Pulmonary artery endothelial cell (primary cell): ENCODE measurements at regions not wholly inside any gene's neighbourhood (a gene's known extent, or its start where the extent isn't known, plus 50 kb on each side); places are given as distances from the start of the nearest gene placed in this dataset.
"Not testable (repeated sequence)": the region's sequence is repeated elsewhere in the genome, so short reads cannot be mapped to it uniquely, and the experiment has no call there.

Experiments used
- DNase-seq: peaks from one replicate; pipeline ENCODE4 v3.0.0-alpha.2; 2011; ENCODE audit warnings: low read depth, low spot score

DNA sequence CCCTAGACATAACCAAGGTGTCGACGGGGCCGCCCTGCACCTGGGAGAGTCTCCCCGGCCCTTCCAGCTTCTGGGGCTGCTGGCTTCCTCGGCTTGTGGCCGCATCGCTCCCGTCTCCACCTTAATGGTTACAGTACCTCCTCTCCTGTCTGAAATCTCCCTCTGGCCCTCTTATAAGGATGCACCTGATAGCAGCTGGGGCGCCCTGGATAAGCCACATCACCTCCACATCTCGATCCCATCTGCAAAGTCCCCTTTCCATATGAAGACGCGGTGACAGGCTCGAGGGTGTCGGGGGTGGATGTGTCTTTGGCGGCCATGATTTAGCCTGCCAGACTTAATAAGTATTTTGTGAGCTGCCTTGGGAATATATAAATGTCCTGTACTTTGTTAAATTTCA is 169.0 kb downstream of the NPIPB11 start:
- not testable (repeated sequence) for DNase-seq

DNA sequence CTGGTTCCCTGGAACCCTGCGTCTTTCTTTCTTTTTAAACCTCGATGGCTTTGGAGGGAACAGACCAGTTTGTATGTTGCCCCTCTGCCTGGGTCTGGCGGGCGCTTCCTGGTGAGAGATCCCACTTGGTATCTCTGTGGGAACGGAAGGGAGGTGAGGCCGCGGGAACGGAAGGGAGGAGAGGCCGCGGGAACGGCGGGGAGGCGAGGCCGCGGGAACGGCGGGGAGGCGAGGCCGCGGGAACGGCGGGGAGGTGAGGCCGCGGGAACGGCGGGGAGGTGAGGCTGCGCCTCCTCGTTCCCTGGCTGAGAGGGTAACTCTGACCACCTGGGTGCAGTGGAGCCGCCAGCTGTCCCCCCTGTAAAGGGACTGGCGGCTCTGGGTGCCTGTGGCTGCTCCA is 169.5 kb downstream of the NPIPB11 start:
- not testable (repeated sequence) for DNase-seq

- DNase-seq, result not testable (repeated sequence)
Measured at GRCh38 chr16:29235836-29236370, 170.6 kb downstream of the NPIPB11 start.

DNA sequence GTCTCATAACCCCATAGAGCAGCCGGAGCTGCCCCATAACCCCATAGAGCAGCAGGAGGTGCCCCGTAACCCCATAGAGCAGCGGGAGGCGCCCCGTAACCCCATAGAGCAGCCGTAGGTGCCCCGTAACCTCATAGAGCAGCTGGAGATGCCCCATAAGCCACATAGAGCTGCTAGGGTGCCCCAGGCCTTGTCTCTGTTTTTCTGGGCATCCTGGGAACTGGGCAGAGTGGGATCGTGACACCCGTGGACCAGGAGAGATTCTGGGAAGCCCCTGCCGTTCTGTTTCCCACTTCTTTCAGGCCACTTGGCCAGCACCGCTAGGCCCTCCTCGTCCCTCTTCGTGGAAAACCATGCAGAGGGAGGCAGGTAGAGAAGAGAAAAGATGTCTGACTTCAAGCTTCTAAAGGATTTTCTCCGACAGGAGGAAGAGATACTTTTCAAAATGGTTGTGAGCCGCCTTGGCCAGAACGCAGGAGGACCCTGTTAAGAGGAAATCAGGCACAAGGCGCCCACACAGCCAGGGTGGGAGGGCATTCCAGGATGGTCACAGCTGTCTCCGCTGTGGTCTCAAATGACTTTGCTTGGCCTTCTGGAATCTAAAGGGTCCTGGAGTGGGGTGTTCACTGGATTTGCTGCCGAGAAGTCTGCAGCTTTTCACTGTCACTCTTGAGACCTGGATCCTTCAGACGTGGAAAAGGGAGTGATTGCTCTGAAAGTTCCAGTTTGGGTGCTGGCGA is 171.8 kb downstream of the NPIPB11 start:
- not testable (repeated sequence) for DNase-seq

DNA sequence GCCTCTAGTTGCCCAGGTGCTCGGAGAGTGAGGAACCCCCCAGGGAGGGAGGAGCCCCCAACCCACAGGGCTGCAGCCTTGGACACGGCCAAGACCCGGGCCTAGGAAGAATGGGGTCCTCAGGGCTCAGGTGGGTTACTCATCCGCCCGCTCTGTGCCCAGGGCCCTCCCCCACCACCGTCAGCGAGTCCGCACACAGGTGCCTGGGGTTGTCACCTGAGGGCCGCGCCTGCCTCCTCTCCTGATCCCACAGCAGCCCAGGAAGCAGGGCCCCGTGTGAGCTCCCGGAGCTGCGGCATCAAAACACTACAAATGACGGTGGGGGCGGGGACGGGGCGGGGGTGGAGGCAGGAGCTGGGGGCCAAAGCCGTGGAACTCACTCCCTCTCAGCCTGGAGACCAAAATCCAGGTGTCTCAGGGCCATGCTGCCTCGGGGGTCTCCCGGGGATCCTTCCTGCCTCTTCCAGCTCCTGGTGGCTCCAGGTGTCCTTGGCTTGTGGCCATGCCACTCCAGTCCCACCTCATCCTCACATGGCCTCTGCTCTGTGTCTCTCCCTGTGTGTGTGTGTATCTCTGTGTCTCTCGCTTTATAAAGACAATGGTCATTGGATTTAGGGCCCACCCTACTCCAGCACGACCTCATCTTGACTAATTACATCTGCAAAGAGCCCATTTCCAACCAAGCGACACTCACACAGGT is 172.7 kb downstream of the NPIPB11 start:
- not testable (repeated sequence) for DNase-seq

DNA sequence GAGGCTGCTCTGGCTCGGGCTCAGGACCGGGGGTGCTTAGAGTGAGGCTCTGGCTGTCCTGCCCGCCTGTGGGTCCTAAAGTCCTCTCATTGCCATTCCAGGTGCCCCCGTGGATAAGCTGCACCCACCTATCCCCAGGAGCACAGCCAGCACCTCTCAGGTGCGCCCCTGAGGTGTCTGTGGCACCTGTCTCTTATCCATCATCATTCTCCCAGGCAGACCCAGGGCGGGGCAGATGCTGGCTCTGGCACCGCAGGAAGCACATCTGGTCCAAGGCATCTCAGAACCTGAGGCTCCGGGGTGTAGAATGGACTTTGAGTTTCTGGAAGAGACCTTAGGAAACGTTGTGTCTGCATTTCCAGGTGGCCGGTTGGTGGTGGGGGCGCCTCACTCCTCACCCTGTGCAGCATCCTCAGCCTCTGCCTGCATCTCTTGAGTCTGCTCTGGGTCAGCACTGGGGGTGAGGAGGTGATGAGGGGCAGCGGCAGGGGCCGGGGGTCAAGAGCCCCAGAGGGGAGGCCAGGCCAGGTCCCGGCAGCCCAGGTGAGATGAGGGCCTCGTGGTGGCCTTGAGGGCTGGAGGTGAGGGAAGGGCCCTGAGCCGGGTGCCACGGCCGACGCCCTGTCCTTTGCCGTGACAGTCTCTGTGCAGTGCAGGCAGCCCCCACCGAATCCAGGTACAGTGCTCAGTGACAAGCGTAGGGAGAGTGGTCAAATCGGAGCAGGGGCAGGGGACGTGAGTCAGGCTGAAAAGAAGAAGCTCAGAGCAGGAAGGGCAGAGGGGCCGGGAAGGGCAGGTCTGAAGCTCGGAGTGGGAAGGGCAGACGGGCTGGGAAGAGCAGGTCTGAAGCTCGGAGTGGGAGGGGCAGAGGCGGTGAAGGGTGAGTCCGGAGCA is 173.5 kb downstream of the NPIPB11 start:
- no peak for DNase-seq

DNA sequence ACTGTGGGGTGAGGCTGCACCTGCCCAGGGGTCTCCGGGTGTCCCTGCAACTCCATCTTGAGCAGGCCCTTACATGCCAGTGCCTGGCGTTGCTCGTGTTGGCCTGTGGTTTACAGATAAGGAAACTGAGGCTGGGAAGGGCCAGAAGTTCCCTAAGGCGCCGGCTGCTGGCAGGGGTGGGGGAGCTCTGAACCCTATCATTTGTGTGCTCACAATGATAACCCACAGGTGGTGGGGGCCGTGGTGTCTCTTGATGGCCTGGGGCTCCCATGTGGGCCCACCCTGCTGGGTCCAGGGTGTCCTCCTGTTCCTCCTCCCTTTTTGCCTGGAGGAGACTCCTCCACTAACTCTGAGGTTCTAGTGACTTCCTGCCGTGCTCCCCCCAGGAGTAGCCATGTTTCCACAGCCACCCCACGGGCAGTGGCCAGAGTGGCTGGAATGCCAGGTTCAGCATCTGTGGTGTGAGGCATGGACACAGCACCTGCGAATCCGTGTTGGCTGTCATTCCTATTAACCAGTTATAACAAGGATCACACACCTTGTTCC is 174.3 kb downstream of the NPIPB11 start:
- DNase-seq, result not testable (repeated sequence)

DNA sequence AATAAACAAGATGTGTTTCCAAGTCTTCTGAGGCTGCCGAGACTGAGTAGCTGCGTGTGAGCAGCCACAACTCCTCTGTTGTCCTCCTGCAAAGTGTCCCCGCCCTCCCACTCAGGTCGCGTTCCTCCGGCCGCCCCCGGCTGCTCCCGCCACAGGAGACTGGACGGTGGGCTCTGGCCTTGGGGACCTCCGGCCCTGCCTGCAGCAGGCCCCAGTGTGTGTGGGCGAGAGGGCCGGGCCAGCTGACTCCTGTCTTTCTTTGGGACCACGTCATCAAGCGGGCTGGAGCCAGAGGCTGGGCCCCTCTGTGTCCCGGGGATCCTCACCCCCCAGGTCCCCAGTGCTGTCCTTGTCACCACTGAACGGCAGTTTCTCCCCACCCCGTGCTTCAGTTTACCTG is 175.3 kb downstream of the NPIPB11 start:
- no peak for DNase-seq

GRCh38 chr16:29230671-29231096 is 175.8 kb downstream of the NPIPB11 start:
- no peak for DNase-seq

DNA sequence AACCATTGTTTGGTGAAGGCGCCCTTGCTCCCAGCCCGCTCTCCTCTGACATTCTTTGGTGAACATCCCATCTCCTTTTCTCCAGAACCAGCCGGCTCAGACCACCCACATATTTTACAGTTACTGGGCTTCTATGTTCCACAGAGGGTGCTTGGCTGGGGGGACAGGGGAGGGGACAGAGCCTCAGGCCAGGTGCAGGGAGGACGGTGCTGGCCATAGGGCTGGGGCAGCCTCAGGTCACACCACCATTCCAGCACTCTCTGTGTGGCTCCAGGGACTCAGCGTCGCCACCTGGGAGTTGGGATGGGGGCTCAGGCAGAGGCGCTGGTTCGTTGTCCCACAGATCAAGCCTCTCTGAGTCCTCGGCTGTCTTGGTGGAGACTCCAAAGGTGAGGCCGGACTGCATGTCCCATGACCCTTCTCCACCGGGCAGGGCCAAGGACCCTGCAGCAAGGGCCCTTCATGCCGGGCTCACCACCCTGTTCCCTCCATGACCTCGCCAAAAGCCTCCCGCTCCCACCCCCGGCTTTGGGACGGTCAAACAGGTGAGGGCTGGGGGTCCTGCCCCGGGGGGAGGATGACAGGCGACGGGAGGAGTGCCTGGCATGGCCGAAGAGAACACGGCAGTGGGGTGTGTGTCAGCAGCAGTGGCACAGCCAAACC is 176.4 kb downstream of the NPIPB11 start:
- DNase-seq, result not testable (repeated sequence)

DNA sequence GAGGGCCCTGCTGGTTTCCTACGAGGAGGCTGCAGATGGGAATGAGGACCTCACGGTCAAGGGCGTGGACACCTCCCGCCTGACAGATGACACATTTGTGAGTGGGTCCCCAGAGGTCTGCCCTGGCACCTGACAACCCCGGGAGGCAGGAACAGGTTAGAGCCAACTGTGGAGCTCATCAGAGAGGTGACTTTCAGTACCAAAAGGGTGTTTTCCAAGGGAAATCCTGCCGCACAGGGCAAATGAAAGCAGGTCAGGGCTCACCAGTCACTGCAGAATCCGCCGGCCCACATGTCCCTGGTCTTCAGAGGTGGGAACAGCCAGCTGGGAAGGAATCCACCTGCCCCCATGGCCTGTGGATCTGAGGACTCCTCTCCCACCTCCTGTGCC is 176.9 kb downstream of the NPIPB11 start:
- not testable (repeated sequence) for DNase-seq

- not testable (repeated sequence) for DNase-seq
Measured at GRCh38 chr16:29228664-29229611, 177.6 kb downstream of the NPIPB11 start.

- DNase-seq, result not testable (repeated sequence)
Measured at GRCh38 chr16:29227751-29228663, 178.5 kb downstream of the NPIPB11 start.

- DNase-seq, result no peak
Measured at GRCh38 chr16:29226782-29227181, 179.7 kb downstream of the NPIPB11 start.

- not testable (repeated sequence) for DNase-seq
Measured at GRCh38 chr16:29224675-29225074, 181.8 kb downstream of the NPIPB11 start.

DNA sequence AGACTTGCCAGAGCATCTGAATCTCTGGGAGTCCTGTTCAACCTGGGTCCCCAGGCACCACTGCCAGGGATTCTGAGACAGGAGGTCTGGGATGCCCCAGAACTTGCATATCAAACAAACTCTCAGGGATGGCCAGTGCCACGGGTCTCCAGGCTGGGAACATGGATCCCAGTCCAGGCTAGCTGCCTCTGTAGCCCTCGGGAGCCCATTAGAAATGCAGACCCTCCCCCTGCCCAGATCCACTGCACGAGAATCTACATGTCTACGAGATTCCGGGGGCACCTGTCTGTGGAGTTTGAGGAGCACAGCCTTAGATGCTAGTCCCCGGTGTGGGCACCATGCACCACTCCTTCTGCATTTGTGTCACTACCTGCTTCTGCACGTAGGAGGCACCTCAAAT is 183.9 kb downstream of the NPIPB11 start:
- not testable (repeated sequence) for DNase-seq

- not testable (repeated sequence) for DNase-seq
Measured at GRCh38 chr16:29222008-29222407, 184.5 kb downstream of the NPIPB11 start.

DNA sequence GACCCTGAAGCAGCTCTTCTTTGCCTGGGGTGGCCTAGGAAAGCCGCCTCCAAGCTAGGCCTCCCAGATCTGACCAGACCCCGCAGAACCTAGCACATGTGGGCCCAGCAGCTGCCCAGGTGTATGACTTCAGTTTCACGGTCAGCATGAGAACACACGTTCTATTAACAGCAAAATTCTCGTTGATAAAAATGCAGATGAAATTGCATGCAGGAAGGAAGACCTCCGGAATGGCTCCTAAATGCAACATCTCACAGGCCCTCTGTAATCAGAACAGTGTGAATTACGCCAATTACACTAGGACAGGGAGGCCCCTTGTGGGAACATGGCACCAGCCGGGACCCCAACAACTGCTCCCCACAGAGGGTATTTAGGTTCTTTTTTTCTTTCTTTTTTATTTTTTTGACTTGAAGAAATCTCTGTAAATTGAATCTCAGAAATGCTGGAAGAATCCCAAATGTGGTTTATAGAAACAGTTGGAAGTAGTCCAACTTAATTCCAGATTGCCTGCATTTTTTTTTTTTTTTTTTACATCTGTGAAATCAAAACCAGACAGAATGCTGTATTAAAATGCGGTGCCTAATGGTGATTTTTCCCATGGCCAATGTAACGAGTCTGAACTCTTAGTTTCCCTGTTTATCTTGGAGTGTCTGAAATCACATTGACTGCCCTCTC is 185.1 kb downstream of the NPIPB11 start:
- not testable (repeated sequence) for DNase-seq
